IMR-90 (cell line): ENCODE measurements at regions not wholly inside any gene's neighbourhood (a gene's known extent, or its start where the extent isn't known, plus 50 kb on each side); places are given as distances from the start of the nearest gene placed in this dataset.

Experiments
- ATAC-seq: fragments of 200-7000 bp; cut with Tn5 transposase; 2 replicates; pipeline ENCODE4 v1.9.1; 2020; ENCODE audit warnings: low read depth, mild to moderate bottlenecking, moderate library complexity
- BruUV-seq: library from RNA; stranded (reverse); fragments of 400-500 nt; replicated peaks from 2 replicates; lab custom pipeline; 2021; lab: Mats Ljungman, UMichigan
- CTCF ChIA-PET: fragments of 300-600 bp; formaldehyde crosslinking; extraction: SDS; loops from one replicate; lab custom pipeline; 2021; ENCODE audit warnings: antibody characterized with exemption; lab: Yijun Ruan, JAX
- POLR2A ChIA-PET: fragments of 300-600 bp; sonication (Branson Sonifier 250); formaldehyde crosslinking; loops from one replicate; lab custom pipeline; 2022; ENCODE audit warnings: antibody characterized with exemption; ENCODE audit not compliant: unreplicated experiment; lab: Charles Lee
- DNase-seq: peaks from one replicate; pipeline ENCODE4 v3.0.0; 2013
- H2AFZ ChIP-seq: replicated peaks from 2 replicates; pipeline ENCODE3; 2013; ENCODE audit warnings: low read length, mild to moderate bottlenecking; ENCODE audit not compliant: poor library complexity
- H2AK5ac ChIP-seq: 2 replicates; pipeline ENCODE4 v1.6.1; 2013; ENCODE audit warnings: low read depth, low read length, inconsistent platforms
- H2AK9ac ChIP-seq: replicated peaks from 2 replicates; pipeline ENCODE3; 2013; ENCODE audit warnings: mild to moderate bottlenecking, low read depth, low read length, moderate library complexity; ENCODE audit not compliant: poor library complexity
- H2BK120ac ChIP-seq: 2 replicates; pipeline ENCODE4 v1.6.1; 2013; ENCODE audit warnings: low read depth, low read length, inconsistent platforms
- H2BK15ac ChIP-seq: 3 replicates; pipeline ENCODE4 v1.6.1; 2013; ENCODE audit warnings: low read depth, low read length, inconsistent platforms
- H2BK20ac ChIP-seq: 2 replicates; pipeline ENCODE4 v1.6.1; 2013; ENCODE audit warnings: low read depth, mild to moderate bottlenecking, inconsistent platforms, low read length, moderate library complexity
- H2BK5ac ChIP-seq: 2 replicates; pipeline ENCODE4 v1.6.1; 2013; ENCODE audit warnings: mild to moderate bottlenecking, low read depth, low read length, inconsistent platforms; ENCODE audit not compliant: poor library complexity, severe bottlenecking
- H3K14ac ChIP-seq: replicated peaks from 2 replicates; pipeline ENCODE4 v1.6.1; 2013; ENCODE audit warnings: low read depth, low read length, inconsistent platforms
- H3K18ac ChIP-seq: 2 replicates; pipeline ENCODE4 v1.6.1; 2013; ENCODE audit warnings: low read depth, low read length, control low read depth
- H3K23ac ChIP-seq: 2 replicates; pipeline ENCODE4 v1.6.1; 2013; ENCODE audit warnings: low read depth, low read length, inconsistent platforms
- H3K27ac ChIP-seq: 2 replicates; pipeline ENCODE4 v1.5.1; 2013; ENCODE audit warnings: mild to moderate bottlenecking, control low read depth, low read length; ENCODE audit not compliant: insufficient read depth
- H3K27me3 ChIP-seq: 2 replicates; pipeline ENCODE4 v1.6.1; 2013; ENCODE audit warnings: low read length; ENCODE audit not compliant: control insufficient read depth, insufficient read depth
- H3K36me3 ChIP-seq: 2 replicates; pipeline ENCODE4 v1.6.1; 2013; ENCODE audit warnings: low read length, mixed read lengths; ENCODE audit not compliant: control insufficient read depth, insufficient read depth
- H3K4ac ChIP-seq: 2 replicates; pipeline ENCODE4 v1.6.1; 2013; ENCODE audit warnings: low read depth, low read length, inconsistent platforms
- H3K4me1 ChIP-seq: 2 replicates; pipeline ENCODE4 v1.6.1; 2013; ENCODE audit warnings: low read length, mixed read lengths; ENCODE audit not compliant: control insufficient read depth, insufficient read depth
- H3K4me2 ChIP-seq: 2 replicates; pipeline ENCODE4 v1.6.1; 2013; ENCODE audit warnings: low read depth, mild to moderate bottlenecking, control low read depth, low read length, moderate library complexity
- H3K4me3 ChIP-seq: 2 replicates; pipeline ENCODE4 v1.5.1; 2013; ENCODE audit warnings: low read depth, mild to moderate bottlenecking, control low read depth, low read length, moderate library complexity; ENCODE audit not compliant: insufficient read depth
- H3K56ac ChIP-seq: 2 replicates; pipeline ENCODE4 v1.6.1; 2013; ENCODE audit warnings: low read length, inconsistent platforms; ENCODE audit not compliant: insufficient read depth; ENCODE audit errors: extremely low read depth
- H3K79me1 ChIP-seq, 2 experiments: 2 replicates each; pipeline ENCODE4 v1.6.1; 2013; ENCODE audit warnings: low read length in 2 of 2, inconsistent platforms in 1 of 2, low read depth in 1 of 2
- H3K9ac ChIP-seq: 2 replicates; pipeline ENCODE4 v1.6.1; 2013; ENCODE audit warnings: low read depth, low read length, control low read depth
- H3K9me1 ChIP-seq: 2 replicates; pipeline ENCODE4 v1.6.1; 2013; ENCODE audit warnings: low read length, inconsistent platforms; ENCODE audit not compliant: insufficient read depth
- H3K9me3 ChIP-seq: 2 replicates; pipeline ENCODE4 v1.6.1; 2013; ENCODE audit warnings: low read length; ENCODE audit not compliant: control insufficient read depth, insufficient read depth
- H4K20me1 ChIP-seq: 2 replicates; pipeline ENCODE4 v1.6.1; 2013; ENCODE audit warnings: low read length, inconsistent platforms; ENCODE audit not compliant: insufficient read depth
- H4K5ac ChIP-seq: 2 replicates; pipeline ENCODE4 v1.6.1; 2013; ENCODE audit warnings: mild to moderate bottlenecking, low read depth, low read length, control low read depth
- H4K8ac ChIP-seq, 2 experiments: 2 replicates each; pipeline ENCODE4 v1.6.1; 2013; ENCODE audit warnings: low read depth in 2 of 2, low read length in 2 of 2, control low read depth in 1 of 2, inconsistent platforms in 1 of 2
- H4K91ac ChIP-seq: 2 replicates; pipeline ENCODE4 v1.6.1; 2013; ENCODE audit warnings: low read depth, low read length, inconsistent platforms; ENCODE audit not compliant: insufficient read depth
- BHLHE40 ChIP-seq: fragments of 150-350 bp; IDR thresholded peaks from 2 replicates; pipeline ENCODE4 v1.6.1; 2016; ENCODE audit warnings: mild to moderate bottlenecking, low read depth, low read length
- CHD1 ChIP-seq: IDR thresholded peaks from 2 replicates; pipeline ENCODE4 v1.6.1; 2012; ENCODE audit warnings: low read depth, low read length, improper control_type of control experiment
- FOS ChIP-seq: fragments of 150-350 bp; IDR thresholded peaks from 2 replicates; pipeline ENCODE4 v1.6.1; 2016; ENCODE audit warnings: low read depth, low read length
- MAFK ChIP-seq: IDR thresholded peaks from 2 replicates; pipeline ENCODE4 v1.6.1; 2012; ENCODE audit warnings: low read depth, low read length, improper control_type of control experiment
- MXI1 ChIP-seq: IDR thresholded peaks from 2 replicates; pipeline ENCODE4 v1.6.1; 2012; ENCODE audit warnings: low read depth, mild to moderate bottlenecking, low read length, moderate library complexity, borderline replicate concordance
- NFE2L2 ChIP-seq: fragments of 150-350 bp; IDR thresholded peaks from 2 replicates; pipeline ENCODE4 v1.6.1; 2016; ENCODE audit warnings: low read depth, mild to moderate bottlenecking, low read length
- POLR2A ChIP-seq: IDR thresholded peaks from 2 replicates; pipeline ENCODE4 v1.6.1; 2012; ENCODE audit warnings: mild to moderate bottlenecking, low read depth, low read length
- RAD21 ChIP-seq: IDR thresholded peaks from 2 replicates; pipeline ENCODE4 v1.6.1; 2012; ENCODE audit warnings: low read length, improper control_type of control experiment
- RCOR1 ChIP-seq: IDR thresholded peaks from 2 replicates; pipeline ENCODE4 v1.6.1; 2012; ENCODE audit warnings: mild to moderate bottlenecking, low read length, improper control_type of control experiment; ENCODE audit not compliant: insufficient replicate concordance
- SMC3 ChIP-seq: fragments of 150-350 bp; IDR thresholded peaks from 2 replicates; pipeline ENCODE4 v1.6.1; 2016; ENCODE audit warnings: low read depth, mild to moderate bottlenecking, antibody characterized with exemption, low read length, moderate library complexity
- WGBS, 2 experiments: methylation state at CpG; one replicate each; pipeline versions ENCODE4 v1.1.5 to v1.1.7; 2013; ENCODE audit warnings: missing lambda C conversion rate in 2 of 2; ENCODE audit not compliant: insufficient read length in 1 of 2; ENCODE audit errors: extremely low coverage in 2 of 2; 5-methylcytosine and 5-hydroxymethylcytosine counted together
- dilution Hi-C: fragments of 300-500 bp; cut with HindIII; formaldehyde crosslinking; loops from one replicate; pipeline ENCODE4 v1.14.3; 2018; ENCODE audit warnings: low sequenced_read_pairs; ENCODE audit not compliant: unreplicated experiment
- in situ Hi-C: fragments of 300-500 bp; cut with MboI; formaldehyde crosslinking; loops from 3 replicates; pipeline ENCODE4 v1.14.3; 2019; ENCODE audit warnings: low sequenced_read_pairs, inconsistent platforms, mixed read lengths
- intact Hi-C: fragments of 100-400 bp; cut with micrococcal nuclease; formaldehyde crosslinking; loops from 2 replicates; pipeline ENCODE4 v1.10.0; 2022
- TF ChIP-seq, protein P1 (sequence below): conservative IDR thresholded peaks from 2 replicates; pipeline ENCODE4 v1.5.1; 2012; ENCODE audit warnings: mild to moderate bottlenecking, low read depth, low read length, improper control_type of control experiment
- TF ChIP-seq, protein P2 (sequence below): fragments of 150-350 bp; IDR thresholded peaks from 2 replicates; pipeline ENCODE4 v1.6.1; 2016; ENCODE audit warnings: low read depth, mild to moderate bottlenecking, low read length, moderate library complexity, borderline replicate concordance
- TF ChIP-seq, protein P3 (sequence below): fragments of 150-350 bp; IDR thresholded peaks from 2 replicates; pipeline ENCODE4 v1.6.1; 2017; ENCODE audit warnings: mild to moderate bottlenecking, antibody characterized with exemption, low read length, low read depth

DNA sequence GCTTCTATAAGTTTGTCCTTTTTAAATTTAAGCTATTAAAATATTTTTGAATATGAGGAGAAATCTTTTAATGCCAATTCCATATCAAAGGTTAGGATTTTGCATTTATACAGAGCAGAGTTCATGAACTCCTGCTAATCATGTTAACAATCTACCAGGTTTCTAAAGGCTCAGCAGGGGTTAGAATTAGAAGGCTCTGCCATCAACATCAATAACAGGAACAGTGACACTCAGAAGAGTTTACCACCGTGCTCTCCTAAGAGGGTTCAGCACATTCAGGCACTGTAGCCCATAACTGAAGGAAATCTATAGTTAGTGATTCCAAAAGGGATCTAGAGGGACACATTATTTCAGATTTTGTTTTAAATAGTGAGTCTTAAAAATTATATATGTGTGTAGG lies 100.1 kb downstream of the HOXA1 start:
- CTCF ChIA-PET: no interaction called here
- no TSS peak for BruUV-seq
- H3K36me3 ChIP-seq: no peaks in the 10 kb centered on the region
- H2AFZ ChIP-seq: no peak overlapping the region
- no peaks in the 10 kb centered on the region for H3K79me1 ChIP-seq
- no peak overlapping the region for H4K91ac ChIP-seq
- POLR2A ChIA-PET: no interaction called here
- intact Hi-C loops: no loop called here
- no peaks in the 10 kb centered on the region; the same call in 1 of the 2 replicates for H3K4me1 ChIP-seq
- in situ Hi-C loops: no loop called here
- DNase-seq (no peak), ATAC-seq (no peak)
- H3K4me2 ChIP-seq: no peak overlapping the region
- no peak overlapping the region for H2BK120ac ChIP-seq
- no peaks in the 10 kb centered on the region for H3K9me1 ChIP-seq
- H3K27me3 ChIP-seq: peaks cover 2% of the 10 kb centered on the region; the same call in 1 of the 2 replicates
- no peaks in the 10 kb centered on the region for H4K20me1 ChIP-seq
- H3K4ac ChIP-seq: no peak overlapping the region
- no peak overlapping the region for H3K27ac ChIP-seq
- no peak for TF ChIP-seq MXI1
- TF ChIP-seq SMC3: no peak
- no peak for TF ChIP-seq FOS
- TF ChIP-seq, protein P1, sequence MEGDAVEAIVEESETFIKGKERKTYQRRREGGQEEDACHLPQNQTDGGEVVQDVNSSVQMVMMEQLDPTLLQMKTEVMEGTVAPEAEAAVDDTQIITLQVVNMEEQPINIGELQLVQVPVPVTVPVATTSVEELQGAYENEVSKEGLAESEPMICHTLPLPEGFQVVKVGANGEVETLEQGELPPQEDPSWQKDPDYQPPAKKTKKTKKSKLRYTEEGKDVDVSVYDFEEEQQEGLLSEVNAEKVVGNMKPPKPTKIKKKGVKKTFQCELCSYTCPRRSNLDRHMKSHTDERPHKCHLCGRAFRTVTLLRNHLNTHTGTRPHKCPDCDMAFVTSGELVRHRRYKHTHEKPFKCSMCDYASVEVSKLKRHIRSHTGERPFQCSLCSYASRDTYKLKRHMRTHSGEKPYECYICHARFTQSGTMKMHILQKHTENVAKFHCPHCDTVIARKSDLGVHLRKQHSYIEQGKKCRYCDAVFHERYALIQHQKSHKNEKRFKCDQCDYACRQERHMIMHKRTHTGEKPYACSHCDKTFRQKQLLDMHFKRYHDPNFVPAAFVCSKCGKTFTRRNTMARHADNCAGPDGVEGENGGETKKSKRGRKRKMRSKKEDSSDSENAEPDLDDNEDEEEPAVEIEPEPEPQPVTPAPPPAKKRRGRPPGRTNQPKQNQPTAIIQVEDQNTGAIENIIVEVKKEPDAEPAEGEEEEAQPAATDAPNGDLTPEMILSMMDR: no peak
- TF ChIP-seq, protein P2, sequence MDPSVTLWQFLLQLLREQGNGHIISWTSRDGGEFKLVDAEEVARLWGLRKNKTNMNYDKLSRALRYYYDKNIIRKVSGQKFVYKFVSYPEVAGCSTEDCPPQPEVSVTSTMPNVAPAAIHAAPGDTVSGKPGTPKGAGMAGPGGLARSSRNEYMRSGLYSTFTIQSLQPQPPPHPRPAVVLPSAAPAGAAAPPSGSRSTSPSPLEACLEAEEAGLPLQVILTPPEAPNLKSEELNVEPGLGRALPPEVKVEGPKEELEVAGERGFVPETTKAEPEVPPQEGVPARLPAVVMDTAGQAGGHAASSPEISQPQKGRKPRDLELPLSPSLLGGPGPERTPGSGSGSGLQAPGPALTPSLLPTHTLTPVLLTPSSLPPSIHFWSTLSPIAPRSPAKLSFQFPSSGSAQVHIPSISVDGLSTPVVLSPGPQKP: no peak
- no peak for TF ChIP-seq RCOR1
- no peak for TF ChIP-seq BHLHE40
- TF ChIP-seq MAFK: no peak
- no peak for TF ChIP-seq RAD21
- TF ChIP-seq, protein P3, sequence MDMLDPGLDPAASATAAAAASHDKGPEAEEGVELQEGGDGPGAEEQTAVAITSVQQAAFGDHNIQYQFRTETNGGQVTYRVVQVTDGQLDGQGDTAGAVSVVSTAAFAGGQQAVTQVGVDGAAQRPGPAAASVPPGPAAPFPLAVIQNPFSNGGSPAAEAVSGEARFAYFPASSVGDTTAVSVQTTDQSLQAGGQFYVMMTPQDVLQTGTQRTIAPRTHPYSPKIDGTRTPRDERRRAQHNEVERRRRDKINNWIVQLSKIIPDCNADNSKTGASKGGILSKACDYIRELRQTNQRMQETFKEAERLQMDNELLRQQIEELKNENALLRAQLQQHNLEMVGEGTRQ: no peak
- no peak for TF ChIP-seq CHD1
- TF ChIP-seq POLR2A: no peak
- TF ChIP-seq NFE2L2: no peak
- H3K9me3 ChIP-seq: peaks cover 2% of the 10 kb centered on the region; the same call in 1 of the 2 replicates
- H2AK5ac ChIP-seq: no peak overlapping the region
- H2BK5ac ChIP-seq: no peak overlapping the region
- dilution Hi-C loops: no loop called here
- H3K4me3 ChIP-seq: no peak overlapping the region
- H3K23ac ChIP-seq: no peak overlapping the region
- H4K8ac ChIP-seq: no peak overlapping the region
- no peak overlapping the region for H4K5ac ChIP-seq
- WGBS, 2 experiments: no CpG with 5 or more reads among the region's 1 CpG
- H3K18ac ChIP-seq: no peak overlapping the region
- no peak overlapping the region for H2AK9ac ChIP-seq
- H2BK15ac ChIP-seq: no peak overlapping the region
- no peak overlapping the region for H2BK20ac ChIP-seq
- no peak overlapping the region for H3K14ac ChIP-seq
- H3K9ac ChIP-seq: no peak overlapping the region
- no peak overlapping the region for H3K56ac ChIP-seq
